Cerebellar nuclear complex (tissue), 1 donor: ENCODE measurements at regions not wholly inside any gene's neighbourhood (a gene's known extent, or its start where the extent isn't known, plus 50 kb on each side); places are given as distances from the start of the nearest gene placed in this dataset.

Experiments
- DNase-seq, 2 experiments: peaks; one replicate each; lab custom pipeline; 2025; lab: John Stamatoyannopoulos, UW

DNA sequence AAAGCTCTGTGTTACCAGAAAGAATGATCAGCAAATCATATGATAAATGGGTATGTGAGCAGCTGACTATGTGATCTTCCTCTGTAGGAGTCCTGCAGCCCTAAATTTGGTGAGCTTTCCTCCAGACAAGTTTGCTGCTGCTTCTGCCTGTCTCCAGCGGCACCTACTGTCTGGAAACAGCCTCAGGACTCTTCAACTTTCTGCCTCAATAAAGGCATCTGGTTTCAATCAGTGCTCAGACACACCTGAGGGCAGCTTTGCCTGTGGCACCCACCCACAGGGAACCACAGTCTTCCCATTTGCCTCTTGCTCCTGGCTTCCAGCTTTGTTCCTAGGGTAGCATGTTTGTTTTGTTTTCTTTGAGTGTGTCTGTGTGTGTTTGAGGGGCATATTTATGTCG is 727.9 kb upstream of the MAN1A1 start:
- no peak for DNase-seq

GRCh38 chr6:120058410-120058809 is 708.8 kb upstream of the MAN1A1 start:
- no peak for DNase-seq

GRCh38 chr6:120056085-120056484 is 706.5 kb upstream of the MAN1A1 start:
- DNase-seq = no peak

- DNase-seq = no peak
Observed at GRCh38 chr6:120055071-120055470, 705.5 kb upstream of the MAN1A1 start.

DNA sequence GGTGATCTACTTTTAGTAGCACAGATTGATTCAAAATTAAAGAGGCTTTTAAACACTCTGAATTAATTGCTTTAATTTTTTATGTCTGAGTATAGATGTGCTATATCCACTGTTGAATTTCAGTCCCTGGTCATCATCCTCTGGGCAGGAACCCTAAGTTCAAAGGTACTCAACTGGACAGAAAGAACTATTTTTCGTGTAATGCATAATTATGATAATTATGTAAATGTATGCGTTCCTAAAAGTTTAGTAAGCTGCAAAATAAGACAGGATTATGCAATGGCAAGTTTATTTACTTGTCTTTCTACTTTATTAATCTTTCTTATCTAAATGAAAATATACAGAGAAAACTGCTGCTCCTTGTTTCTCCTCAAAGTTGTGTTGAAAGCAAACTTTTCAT is 690.1 kb upstream of the MAN1A1 start:
- no peak for DNase-seq

- no peak for DNase-seq
Observed at GRCh38 chr6:120031837-120032236, 682.3 kb upstream of the MAN1A1 start.

DNA sequence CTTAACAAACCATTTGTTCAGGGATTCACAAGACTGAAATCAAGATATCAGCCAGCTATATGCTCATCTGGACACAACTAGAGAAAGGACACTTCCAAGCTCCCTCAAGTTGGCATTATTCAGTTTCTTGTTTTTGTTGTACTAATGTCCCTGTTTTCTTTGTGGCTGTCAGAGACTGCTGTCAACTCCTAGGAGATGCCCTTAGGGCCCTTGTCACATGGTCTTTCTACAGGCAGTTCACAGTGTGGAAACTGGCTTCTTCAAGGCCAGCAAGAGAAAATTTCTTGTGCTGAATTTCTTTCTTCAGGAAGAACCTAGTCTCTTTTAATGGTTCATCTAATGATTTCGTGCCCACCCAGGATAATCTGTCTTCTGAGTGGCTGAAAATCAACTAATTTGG is 677.2 kb upstream of the MAN1A1 start:
- DNase-seq = no peak

GRCh38 chr6:120010075-120010474 is 660.5 kb upstream of the MAN1A1 start:
- DNase-seq = no peak

DNA sequence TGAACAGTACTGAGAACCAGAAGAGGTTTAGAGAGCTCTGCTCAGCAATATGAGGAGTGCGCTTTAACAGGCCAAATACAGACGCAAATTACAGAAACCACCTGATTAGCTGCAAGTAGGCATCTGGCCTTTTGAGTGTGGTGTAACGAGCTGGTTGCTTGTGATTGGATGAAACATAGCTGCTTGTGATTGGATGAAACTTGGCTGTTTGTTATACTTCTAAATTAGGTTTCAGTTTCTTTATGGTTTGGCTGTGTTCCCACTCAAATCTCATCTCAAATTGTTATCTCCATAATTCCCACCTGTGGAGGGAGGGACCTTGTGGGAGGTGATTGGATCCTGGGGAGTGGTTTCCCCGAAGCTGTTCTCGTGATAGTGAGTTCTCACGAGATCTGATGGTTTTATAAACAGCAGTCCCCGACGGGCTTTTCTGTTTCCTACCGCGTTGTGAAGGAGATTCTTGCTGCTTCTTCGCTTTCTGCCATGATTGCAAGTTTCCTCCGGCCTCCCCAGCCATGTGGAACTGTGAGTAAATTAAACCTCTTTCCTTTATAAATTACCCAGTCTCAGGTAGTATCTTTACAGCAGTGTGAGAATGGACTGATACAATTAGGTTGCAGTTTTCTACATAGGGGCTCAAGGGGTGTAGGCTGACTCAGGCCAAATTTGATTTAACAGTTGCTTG is 655.9 kb upstream of the MAN1A1 start:
- DNase-seq = no peak

DNA sequence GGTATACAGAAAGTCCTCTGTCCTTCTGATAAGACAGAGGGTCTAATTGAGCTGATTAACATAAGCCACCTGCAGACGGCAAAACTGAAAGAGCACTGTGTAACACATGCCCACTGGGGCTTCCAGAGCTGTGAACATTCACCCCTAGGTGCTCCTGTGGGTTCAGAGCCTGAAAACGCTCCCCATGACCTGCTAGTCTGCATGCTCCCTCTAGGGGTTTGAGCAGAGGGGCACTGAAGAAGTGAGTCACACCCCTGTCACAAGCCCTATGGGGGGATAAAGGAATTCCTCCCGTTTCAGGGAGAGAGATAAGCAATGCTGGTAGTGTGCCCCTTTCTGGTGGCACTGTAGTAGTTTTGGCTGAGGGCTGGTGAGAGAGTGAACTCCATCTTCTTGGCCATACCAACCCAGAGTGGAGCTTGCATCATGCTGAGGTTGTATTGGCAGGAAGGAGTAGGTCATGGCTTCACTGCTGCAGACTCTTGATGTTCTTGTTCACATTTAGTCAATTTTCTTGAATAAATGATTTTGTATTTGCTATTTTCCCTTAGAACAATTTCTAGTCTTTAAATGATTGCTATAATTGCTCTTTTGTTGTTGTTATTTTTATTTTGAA is 637.5 kb upstream of the MAN1A1 start:
- no peak for DNase-seq

- DNase-seq = no peak
Observed at GRCh38 chr6:119985952-119986736, 636.6 kb upstream of the MAN1A1 start.

GRCh38 chr6:119980802-119981201 is 631.2 kb upstream of the MAN1A1 start:
- DNase-seq = no peak

DNA sequence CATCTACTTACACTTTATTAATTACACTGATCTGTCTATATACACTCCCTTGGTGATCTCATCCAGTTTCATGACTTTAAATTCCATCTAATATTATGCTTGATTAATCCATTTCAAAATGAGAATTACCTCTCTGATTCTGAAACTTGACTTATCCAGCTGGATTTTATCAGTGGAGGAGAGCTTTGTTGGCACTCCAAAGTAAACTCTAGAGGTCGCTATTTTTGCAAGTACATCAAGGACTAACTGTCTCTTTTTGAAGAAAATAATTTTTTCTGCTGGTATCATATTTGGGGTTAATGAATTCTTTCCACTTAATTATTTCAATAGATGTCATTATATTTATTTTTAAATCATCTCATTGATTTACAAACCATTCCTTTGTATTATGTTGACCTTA is 630.3 kb upstream of the MAN1A1 start:
- no peak for DNase-seq

GRCh38 chr6:119978274-119978889 is 628.8 kb upstream of the MAN1A1 start:
- DNase-seq = no peak

GRCh38 chr6:119974430-119975159 is 625.0 kb upstream of the MAN1A1 start:
- no peak for DNase-seq

DNA sequence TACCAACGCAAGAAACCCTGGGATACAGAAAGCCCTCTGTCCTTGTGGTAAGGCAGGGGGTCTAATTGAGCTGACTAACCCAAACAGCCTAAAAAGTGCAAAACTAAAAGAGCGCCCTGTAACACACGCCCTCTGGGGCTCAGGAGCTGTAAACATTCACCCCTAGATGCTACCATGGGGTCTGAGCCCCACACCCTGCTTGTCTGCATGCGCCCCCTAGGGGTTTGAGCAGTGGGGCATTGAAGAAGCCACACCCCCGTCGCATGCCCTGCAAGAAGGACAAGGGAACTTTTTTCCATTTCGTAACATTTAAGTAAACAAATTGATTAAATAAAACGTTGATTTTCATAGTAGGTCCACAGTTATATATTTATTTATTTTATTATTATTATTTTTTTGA is 616.9 kb upstream of the MAN1A1 start:
- no peak for DNase-seq

DNA sequence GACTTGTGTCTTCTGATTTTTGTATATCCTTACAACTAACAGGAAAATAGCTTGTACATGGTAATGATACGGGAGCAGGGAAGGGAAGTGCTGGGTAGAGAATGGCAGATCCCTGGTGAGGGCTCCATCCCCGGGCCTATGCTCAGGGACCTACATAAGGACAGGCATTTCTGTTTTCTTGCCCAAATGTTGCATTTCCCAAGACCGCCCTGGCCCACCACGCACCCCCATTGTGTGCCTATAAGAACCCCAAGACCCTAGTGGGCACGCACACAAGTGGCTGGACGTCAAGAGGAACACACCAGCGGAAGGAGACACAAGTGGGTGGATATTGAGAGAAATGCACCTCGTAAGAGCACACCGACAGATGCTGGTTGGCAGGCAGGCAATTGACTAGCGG is 616.3 kb upstream of the MAN1A1 start:
- DNase-seq = no peak

DNA sequence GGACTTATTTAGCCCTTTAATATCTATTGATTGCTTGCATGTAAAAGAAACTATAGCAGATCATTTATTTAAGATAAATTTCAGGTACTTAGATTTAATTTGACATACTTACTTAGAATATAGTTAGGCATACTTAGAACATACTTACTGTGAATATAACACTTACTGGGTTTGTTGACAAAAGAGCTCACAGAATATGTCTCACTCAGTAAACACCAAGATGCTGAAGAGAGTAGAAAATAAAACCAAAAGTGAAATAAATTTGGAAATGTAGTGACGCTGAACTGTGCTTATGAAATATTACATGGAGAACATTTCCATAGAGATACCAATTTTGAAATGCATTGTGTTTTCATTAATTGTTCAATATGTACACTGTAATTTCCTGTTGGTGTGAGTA is 615.4 kb upstream of the MAN1A1 start:
- no peak for DNase-seq

DNA sequence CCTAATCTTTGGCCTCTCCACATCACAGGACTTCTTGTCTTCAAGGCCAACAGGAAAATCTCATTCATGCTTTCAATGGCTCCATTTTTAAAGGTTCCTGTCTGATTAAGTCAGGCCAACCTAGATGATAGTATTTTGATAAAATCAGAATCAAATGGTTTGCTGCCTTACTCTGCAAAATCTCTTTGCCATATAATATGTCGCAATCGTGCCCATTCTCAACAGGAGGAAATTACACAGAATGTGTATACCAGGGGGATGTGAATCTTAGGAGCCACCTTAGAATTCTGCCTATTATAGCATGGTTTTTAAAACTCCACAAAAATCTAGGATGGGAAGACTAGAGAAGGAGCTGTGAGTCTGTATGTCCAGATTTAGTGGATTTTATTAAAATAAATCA is 612.9 kb upstream of the MAN1A1 start:
- no peak for DNase-seq

GRCh38 chr6:119961450-119961849 is 611.9 kb upstream of the MAN1A1 start:
- DNase-seq = no peak

GRCh38 chr6:119960456-119960855 is 610.9 kb upstream of the MAN1A1 start:
- no peak for DNase-seq

DNA sequence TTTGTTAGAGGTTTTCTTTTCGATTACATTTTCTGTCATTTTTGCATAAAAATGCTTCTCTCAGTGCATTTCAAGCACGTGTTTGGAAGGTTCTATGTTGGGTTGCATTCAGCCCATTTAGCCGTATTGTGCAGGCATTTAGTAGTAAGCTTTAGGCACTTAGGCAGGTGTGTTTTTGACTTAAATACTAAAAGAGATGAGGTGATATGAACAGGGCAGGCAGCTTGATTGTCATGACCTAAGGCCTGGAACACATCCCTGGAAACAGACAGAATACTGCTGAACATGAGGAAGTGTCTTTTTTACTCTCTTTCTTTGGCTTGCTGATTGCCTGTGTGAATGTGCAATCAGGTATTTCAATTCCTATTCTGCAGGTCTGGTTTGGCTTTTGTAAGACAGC is 610.5 kb upstream of the MAN1A1 start:
- peak in 1 of 2 experiments; percentile 32 for DNase-seq
